Neuronal stem cell (in vitro differentiated cells): ENCODE measurements at regions not wholly inside any gene's neighbourhood (a gene's known extent, or its start where the extent isn't known, plus 50 kb on each side); places are given as distances from the start of the nearest gene placed in this dataset.

Source experiments
- DNase-seq: peaks from one replicate; pipeline ENCODE4 v3.0.0-alpha.2; 2013; ENCODE audit warnings: low spot score
- H2AFZ ChIP-seq: one replicate; pipeline ENCODE4 v1.6.1; 2013; ENCODE audit warnings: mild to moderate bottlenecking, low read length, inconsistent platforms
- H2AK5ac ChIP-seq: 2 replicates; pipeline ENCODE4 v1.6.1; 2013; ENCODE audit warnings: low read depth, mild to moderate bottlenecking, inconsistent platforms, low read length, moderate library complexity, mixed read lengths
- H2BK120ac ChIP-seq: 2 replicates; pipeline ENCODE4 v1.6.1; 2013; ENCODE audit warnings: low read depth, mild to moderate bottlenecking, inconsistent platforms, low read length, moderate library complexity, mixed read lengths
- H2BK12ac ChIP-seq: one replicate; pipeline ENCODE4 v1.6.1; 2013; ENCODE audit warnings: low read length, inconsistent platforms
- H2BK15ac ChIP-seq: 2 replicates; pipeline ENCODE4 v1.6.1; 2013; ENCODE audit warnings: mild to moderate bottlenecking, low read length, inconsistent platforms, mixed read lengths
- H2BK5ac ChIP-seq: one replicate; pipeline ENCODE4 v1.6.1; 2013; ENCODE audit warnings: inconsistent platforms, mild to moderate bottlenecking, low read length, moderate library complexity
- H3K14ac ChIP-seq: one replicate; pipeline ENCODE4 v1.6.1; 2013; ENCODE audit warnings: low read length, inconsistent platforms
- H3K18ac ChIP-seq: 2 replicates; pipeline ENCODE4 v1.6.1; 2013; ENCODE audit warnings: low read length, inconsistent platforms
- H3K23ac ChIP-seq: 2 replicates; pipeline ENCODE4 v1.6.1; 2013; ENCODE audit warnings: low read depth, mild to moderate bottlenecking, mixed read lengths, low read length, inconsistent platforms; ENCODE audit not compliant: poor library complexity
- H3K27ac ChIP-seq: replicated peaks from 3 replicates; pipeline ENCODE4 v1.5.1; 2013; ENCODE audit warnings: low read length, inconsistent platforms
- H3K27me3 ChIP-seq, 3 experiments: 2 replicates each; pipeline ENCODE4 v1.6.1; 2013; ENCODE audit warnings: low read length in 3 of 3, mild to moderate bottlenecking in 2 of 3, inconsistent platforms in 1 of 3, low read depth in 1 of 3, mixed read lengths in 1 of 3, moderate library complexity in 1 of 3; ENCODE audit not compliant: control insufficient read depth in 3 of 3, insufficient read depth in 3 of 3
- H3K36me3 ChIP-seq, 2 donors: replicated peaks in 1 of 2; 2 replicates each; pipeline ENCODE4 v1.6.1; 2013; ENCODE audit warnings: low read length in 2 of 2; ENCODE audit not compliant: control insufficient read depth in 2 of 2, insufficient read depth in 2 of 2
- H3K4ac ChIP-seq: 2 replicates; pipeline ENCODE4 v1.6.1; 2013; ENCODE audit warnings: inconsistent platforms, mild to moderate bottlenecking, low read length, moderate library complexity
- H3K4me1 ChIP-seq, 2 donors: 1 replicate in 1 of 2; 2 replicates in 1 of 2; pipeline ENCODE4 v1.6.1; 2013; ENCODE audit warnings: low read length in 2 of 2, low read depth in 1 of 2; ENCODE audit not compliant: control insufficient read depth in 2 of 2, insufficient read depth in 1 of 2
- H3K4me2 ChIP-seq: one replicate; pipeline ENCODE4 v1.6.1; 2013; ENCODE audit warnings: mild to moderate bottlenecking, low read length, inconsistent platforms; ENCODE audit not compliant: insufficient read depth, poor library complexity, severe bottlenecking
- H3K4me3 ChIP-seq, 2 donors: 2 replicates each; pipeline ENCODE4 v1.5.1; 2013; ENCODE audit warnings: low read length in 2 of 2, mild to moderate bottlenecking in 2 of 2, inconsistent platforms in 1 of 2, moderate library complexity in 1 of 2
- H3K79me1 ChIP-seq: one replicate; pipeline ENCODE4 v1.6.1; 2013; ENCODE audit warnings: low read depth, mild to moderate bottlenecking, inconsistent platforms, low read length, moderate library complexity
- H3K9ac ChIP-seq: one replicate; pipeline ENCODE4 v1.6.1; 2013; ENCODE audit warnings: mild to moderate bottlenecking, low read depth, low read length, inconsistent platforms; ENCODE audit not compliant: poor library complexity
- H3K9me3 ChIP-seq, 2 donors: replicated peaks in 1 of 2; 2 replicates each; pipeline versions ENCODE3 to v1.6.1; 2013; ENCODE audit warnings: low read length in 2 of 2, mild to moderate bottlenecking in 2 of 2, inconsistent platforms in 1 of 2, low read depth in 1 of 2, mixed read lengths in 1 of 2, moderate library complexity in 1 of 2; ENCODE audit not compliant: control insufficient read depth in 2 of 2, insufficient read depth in 1 of 2
- H4K8ac ChIP-seq: one replicate; pipeline ENCODE4 v1.6.1; 2013; ENCODE audit warnings: low read depth, mild to moderate bottlenecking, inconsistent platforms, low read length, moderate library complexity
- H4K91ac ChIP-seq: one replicate; pipeline ENCODE4 v1.6.1; 2013; ENCODE audit warnings: low read length, low read depth, mild to moderate bottlenecking, inconsistent platforms; ENCODE audit not compliant: poor library complexity
- WGBS, 2 donors: extraction: QIAGEN DNeasy Blood & Tissue Kit; methylation state at CpG; one replicate each; pipeline ENCODE4 v1.1.7; 2013; ENCODE audit warnings: missing lambda C conversion rate in 2 of 2, mixed read lengths in 1 of 2; ENCODE audit not compliant: insufficient read length in 2 of 2, insufficient replicate concordance in 1 of 2; ENCODE audit errors: extremely low coverage in 2 of 2; 5-methylcytosine and 5-hydroxymethylcytosine counted together

- H3K79me1 ChIP-seq: no peaks in the 10 kb centered on the region
- H4K91ac ChIP-seq: no peak overlapping the region
- no CpG with 5 or more reads among the region's 2 CpGs for WGBS, 2 donors
- H3K4me2 ChIP-seq: no peak overlapping the region
- no peaks in the 10 kb centered on the region for H3K4me1 ChIP-seq
- H3K4ac ChIP-seq: no peak overlapping the region
- no peak overlapping the region for H3K14ac ChIP-seq
- no peak overlapping the region for H2AK5ac ChIP-seq
- no peak overlapping the region for H2AFZ ChIP-seq
- no peak overlapping the region for H3K4me3 ChIP-seq
- no peaks in the 10 kb centered on the region for H3K27me3 ChIP-seq
- no peak overlapping the region for H4K8ac ChIP-seq
- H2BK5ac ChIP-seq: no peak overlapping the region
- H2BK120ac ChIP-seq: no peak overlapping the region
- no peak overlapping the region for H3K9ac ChIP-seq
- no peak overlapping the region for H2BK12ac ChIP-seq
- no peak overlapping the region for H3K27ac ChIP-seq
- DNase-seq: no peak
- H3K18ac ChIP-seq: no peak overlapping the region
- H3K36me3 ChIP-seq: no peaks in the 10 kb centered on the region
- H3K9me3 ChIP-seq: no peaks in the 10 kb centered on the region
- H2BK15ac ChIP-seq: no peak overlapping the region
- no peak overlapping the region for H3K23ac ChIP-seq
These were observed 447.8 kb downstream of the NLGN4X start for GRCh38 chrX:5780821-5781220.

GRCh38 chrX:5775846-5776430, 452.7 kb downstream of the NLGN4X start:
- Histone ChIP-seq H3K9me3 (no peaks in the 10 kb centered on the region), H3K27ac (no peak overlapping the region), H2BK12ac (no peak overlapping the region), H2AFZ (no peak overlapping the region), H3K79me1 (no peaks in the 10 kb centered on the region), H3K4me1 (no peaks in the 10 kb centered on the region), H3K4me3 (no peak overlapping the region), H3K14ac (no peak overlapping the region), H3K18ac (no peak overlapping the region), H3K4me2 (no peak overlapping the region), H4K91ac (no peak overlapping the region), H2AK5ac (no peak overlapping the region), H3K23ac (no peak overlapping the region), H2BK120ac (no peak overlapping the region), H3K27me3 (no peaks in the 10 kb centered on the region), H2BK5ac (no peak overlapping the region), H3K9ac (no peak overlapping the region), H4K8ac (no peak overlapping the region), H3K36me3 (no peaks in the 10 kb centered on the region), H2BK15ac (no peak overlapping the region), H3K4ac (no peak overlapping the region)
- no CpG with 5 or more reads among the region's 5 CpGs for WGBS, 2 donors
- no peak for DNase-seq

- H3K4me1 ChIP-seq: no peaks in the 10 kb centered on the region
- H3K23ac ChIP-seq: no peak overlapping the region
- H3K4me2 ChIP-seq: no peak overlapping the region
- no peak overlapping the region for H3K27ac ChIP-seq
- H3K27me3 ChIP-seq: no peaks in the 10 kb centered on the region
- H3K79me1 ChIP-seq: no peaks in the 10 kb centered on the region
- H4K91ac ChIP-seq: no peak overlapping the region
- no peak overlapping the region for H2BK5ac ChIP-seq
- no peak overlapping the region for H4K8ac ChIP-seq
- H2BK12ac ChIP-seq: no peak overlapping the region
- no peaks in the 10 kb centered on the region for H3K36me3 ChIP-seq
- no peak overlapping the region for H3K18ac ChIP-seq
- H2BK120ac ChIP-seq: no peak overlapping the region
- H3K9me3 ChIP-seq: no peaks in the 10 kb centered on the region
- no peak overlapping the region for H2AK5ac ChIP-seq
- no peak overlapping the region for H2AFZ ChIP-seq
- no peak overlapping the region for H3K14ac ChIP-seq
- no peak overlapping the region for H3K4ac ChIP-seq
- no peak overlapping the region for H3K4me3 ChIP-seq
- H2BK15ac ChIP-seq: no peak overlapping the region
- no peak for DNase-seq
- no peak overlapping the region for H3K9ac ChIP-seq
These were observed 454.2 kb downstream of the NLGN4X start for GRCh38 chrX:5774446-5774845.

- no peak overlapping the region for H3K9ac ChIP-seq
- no peaks in the 10 kb centered on the region for H3K9me3 ChIP-seq
- no peak overlapping the region for H2BK5ac ChIP-seq
- H4K91ac ChIP-seq: no peak overlapping the region
- no peak overlapping the region for H3K23ac ChIP-seq
- no peaks in the 10 kb centered on the region for H3K79me1 ChIP-seq
- H2BK120ac ChIP-seq: no peak overlapping the region
- no peak overlapping the region for H3K4me3 ChIP-seq
- no peaks in the 10 kb centered on the region for H3K27me3 ChIP-seq
- H3K27ac ChIP-seq: no peak overlapping the region
- H3K14ac ChIP-seq: no peak overlapping the region
- H2AK5ac ChIP-seq: no peak overlapping the region
- H2BK15ac ChIP-seq: no peak overlapping the region
- no peaks in the 10 kb centered on the region for H3K4me1 ChIP-seq
- H3K4ac ChIP-seq: no peak overlapping the region
- DNase-seq: no peak
- WGBS, 2 donors: no CpG with 5 or more reads among the region's 3 CpGs
- H2AFZ ChIP-seq: no peak overlapping the region
- no peaks in the 10 kb centered on the region for H3K36me3 ChIP-seq
- H3K18ac ChIP-seq: no peak overlapping the region
- no peak overlapping the region for H4K8ac ChIP-seq
- no peak overlapping the region for H2BK12ac ChIP-seq
- no peak overlapping the region for H3K4me2 ChIP-seq
These were observed 457.2 kb downstream of the NLGN4X start for GRCh38 chrX:5771441-5771840.
